Liver (tissue), 8 donors: ENCODE measurements at regions not wholly inside any gene's neighbourhood (a gene's known extent, or its start where the extent isn't known, plus 50 kb on each side); places are given as distances from the start of the nearest gene placed in this dataset.

Experiments used
- DNase-seq: peaks from one replicate; pipeline ENCODE4 v3.0.0-alpha.2; 2017; ENCODE audit warnings: low spot score
- H3K27ac ChIP-seq, 2 donors: one replicate each; pipeline ENCODE4 v1.7.0; 2013; ENCODE audit warnings: inconsistent platforms in 2 of 2, low read length in 2 of 2, control low read depth in 1 of 2, low read depth in 1 of 2, mild to moderate bottlenecking in 1 of 2
- H3K27me3 ChIP-seq, 4 donors: one replicate each; pipeline versions ENCODE4 v1.6.1 to v1.7.0; 2013; ENCODE audit warnings: low read length in 3 of 4, inconsistent platforms in 1 of 4, mild to moderate bottlenecking in 1 of 4, moderate library complexity in 1 of 4; ENCODE audit not compliant: control insufficient read depth in 4 of 4, insufficient read depth in 4 of 4
- H3K36me3 ChIP-seq, 4 donors: one replicate each; pipeline versions ENCODE4 v1.6.1 to v1.7.0; 2013; ENCODE audit warnings: low read length in 3 of 4, mild to moderate bottlenecking in 3 of 4, low read depth in 1 of 4, moderate library complexity in 1 of 4; ENCODE audit not compliant: control insufficient read depth in 4 of 4, insufficient read depth in 3 of 4
- H3K4me1 ChIP-seq, 4 donors: one replicate each; pipeline versions ENCODE4 v1.6.1 to v1.7.0; 2013; ENCODE audit warnings: low read length in 3 of 4, mild to moderate bottlenecking in 3 of 4, moderate library complexity in 1 of 4; ENCODE audit not compliant: control insufficient read depth in 4 of 4, insufficient read depth in 4 of 4
- H3K4me3 ChIP-seq, 3 donors: one replicate each; pipeline versions ENCODE4 v1.6.1 to v1.7.0; 2013; ENCODE audit warnings: low read length in 3 of 3, control low read depth in 1 of 3, low read depth in 1 of 3, mild to moderate bottlenecking in 1 of 3
- H3K9ac ChIP-seq, 2 donors: one replicate each; pipeline ENCODE4 v1.7.0; 2013; ENCODE audit warnings: low read length in 2 of 2, mild to moderate bottlenecking in 2 of 2, moderate library complexity in 2 of 2, control low read depth in 1 of 2, low read depth in 1 of 2
- H3K9me3 ChIP-seq, 4 donors: one replicate each; pipeline versions ENCODE4 v1.6.1 to v1.7.0; 2013; ENCODE audit warnings: low read length in 3 of 4; ENCODE audit not compliant: control insufficient read depth in 4 of 4
- CTCF ChIP-seq: fragments of 150-350 bp; IDR thresholded peaks from 2 replicates; pipeline ENCODE4 v1.5.1; 2017; ENCODE audit warnings: improper control_type of control experiment, low read depth, low read length; ENCODE audit not compliant: missing input control
- EGR1 ChIP-seq, 2 donors: IDR thresholded peaks; 2 replicates each; pipeline ENCODE4 v1.6.1; 2016 to 2018; ENCODE audit warnings: antibody characterized with exemption in 2 of 2, low read depth in 2 of 2
- FOXA2 ChIP-seq: IDR thresholded peaks from 2 replicates; pipeline ENCODE4 v1.6.1; 2016; ENCODE audit warnings: antibody characterized with exemption
- HNF4A ChIP-seq, 2 donors: conservative IDR thresholded peaks; 2 replicates each; pipeline ENCODE4 v1.6.1; 2016; ENCODE audit warnings: antibody characterized with exemption in 2 of 2, mild to moderate bottlenecking in 2 of 2
- HNF4G ChIP-seq: IDR thresholded peaks from 2 replicates; pipeline ENCODE4 v1.6.1; 2016; ENCODE audit warnings: antibody characterized with exemption
- JUND ChIP-seq, 2 donors: IDR thresholded peaks; 2 replicates each; pipeline ENCODE4 v1.6.1; 2016; ENCODE audit warnings: antibody characterized with exemption in 2 of 2
- MAX ChIP-seq: IDR thresholded peaks from 2 replicates; pipeline ENCODE4 v1.6.1; 2016; ENCODE audit warnings: antibody characterized with exemption
- NR2F2 ChIP-seq: IDR thresholded peaks from 2 replicates; pipeline ENCODE4 v1.6.1; 2016; ENCODE audit warnings: antibody characterized with exemption
- RAD21 ChIP-seq, 2 donors: IDR thresholded peaks; 2 replicates each; pipeline ENCODE4 v1.6.1; 2016; ENCODE audit warnings: antibody characterized with exemption in 2 of 2, mild to moderate bottlenecking in 2 of 2
- RXRA ChIP-seq, 2 donors: IDR thresholded peaks; 2 replicates each; pipeline ENCODE4 v1.6.1; 2017 to 2018; ENCODE audit warnings: antibody characterized with exemption in 2 of 2, mild to moderate bottlenecking in 1 of 2
- SP1 ChIP-seq: IDR thresholded peaks from 2 replicates; pipeline ENCODE4 v1.6.1; 2018; ENCODE audit warnings: antibody characterized with exemption, mild to moderate bottlenecking
- YY1 ChIP-seq: IDR thresholded peaks from 2 replicates; pipeline ENCODE4 v1.6.1; 2016; ENCODE audit warnings: antibody characterized with exemption, mild to moderate bottlenecking
- ZBTB33 ChIP-seq: IDR thresholded peaks from 2 replicates; pipeline ENCODE4 v1.6.1; 2016; ENCODE audit warnings: antibody characterized with exemption
- WGBS: extraction: QIAGEN DNeasy Blood & Tissue Kit; methylation state at CpG from one replicate; pipeline ENCODE4 v1.1.7; 2013; 5-methylcytosine and 5-hydroxymethylcytosine counted together
- TF ChIP-seq, protein P1 (sequence below): IDR thresholded peaks from 2 replicates; pipeline ENCODE4 v1.6.1; 2016; ENCODE audit warnings: antibody characterized with exemption
- TF ChIP-seq, protein P2 (sequence below): IDR thresholded peaks from 2 replicates; pipeline ENCODE4 v1.6.1; 2016; ENCODE audit warnings: antibody characterized with exemption, mild to moderate bottlenecking
- donor health status: healthy.
- donor health status: healthy.
- donor health status: healthy.
- donor health status: healthy.
- donor health status: healthy.

- H3K36me3 ChIP-seq = no peaks in the 10 kb centered on the region
- peaks cover 0 to 3% (median 0%) of the 10 kb centered on the region in 4 donors for H3K9me3 ChIP-seq
- DNase-seq = no peak
- H3K4me3 ChIP-seq = no peak overlapping the region
- TF ChIP-seq NR2F2 = no peak
- no peak for TF ChIP-seq CTCF
- TF ChIP-seq RAD21 (IDR thresholded peaks at IDR 0.05) = no peak
- TF ChIP-seq HNF4A (conservative IDR thresholded peaks at IDR 0.05) = no peak
- TF ChIP-seq SP1 = no peak
- TF ChIP-seq HNF4G = no peak
- TF ChIP-seq ZBTB33 = no peak
- TF ChIP-seq, protein P1, sequence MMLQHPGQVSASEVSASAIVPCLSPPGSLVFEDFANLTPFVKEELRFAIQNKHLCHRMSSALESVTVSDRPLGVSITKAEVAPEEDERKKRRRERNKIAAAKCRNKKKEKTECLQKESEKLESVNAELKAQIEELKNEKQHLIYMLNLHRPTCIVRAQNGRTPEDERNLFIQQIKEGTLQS = no peak
- TF ChIP-seq MAX = no peak
- TF ChIP-seq RXRA (IDR thresholded peaks at IDR 0.05) = no peak
- no peak overlapping the region for H3K9ac ChIP-seq
- no peak overlapping the region for H3K27ac ChIP-seq
- peaks cover 0 to 10% (median 5%) of the 10 kb centered on the region in 4 donors for H3K4me1 ChIP-seq
- H3K27me3 ChIP-seq = no peaks in the 10 kb centered on the region
- 86% methylated on average over 2 of the region's 2 CpGs for WGBS
Observed at GRCh38 chr16:79966226-79966625, 365.7 kb upstream of the MAF start.

DNA sequence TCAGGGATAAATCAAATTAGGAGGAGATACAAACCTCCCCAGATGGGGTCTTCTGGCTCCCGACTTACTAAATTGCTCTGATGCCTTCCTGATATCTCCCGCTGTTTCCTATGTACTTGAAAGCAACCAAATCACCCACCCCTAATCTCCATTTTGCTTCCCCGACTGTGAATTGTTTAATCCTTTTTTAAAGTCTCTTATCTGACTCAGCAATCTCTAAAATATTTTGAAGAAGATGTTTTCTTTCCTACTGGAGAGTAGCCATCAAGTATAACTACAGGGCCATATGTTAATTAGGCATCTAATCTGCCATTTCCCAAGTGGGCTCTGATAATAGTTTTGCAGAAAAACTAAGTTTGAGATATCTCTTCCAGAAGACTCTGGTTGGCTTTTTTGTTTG is 365.2 kb upstream of the MAF start:
- TF ChIP-seq YY1 (no peak), FOXA2 (no peak), ZBTB33 (no peak), HNF4G (no peak), JUND (IDR thresholded peaks at IDR 0.05) (no peak), HNF4A (conservative IDR thresholded peaks at IDR 0.05) (no peak), RXRA (IDR thresholded peaks at IDR 0.05) (no peak), RAD21 (IDR thresholded peaks at IDR 0.05) (no peak), EGR1 (IDR thresholded peaks at IDR 0.05; ENCODE audit: low read depth in 2 of 2) (no peak), CTCF (no peak), MAX (no peak), NR2F2 (no peak)
- TF ChIP-seq, protein P1 = no peak
- TF ChIP-seq, protein P2, sequence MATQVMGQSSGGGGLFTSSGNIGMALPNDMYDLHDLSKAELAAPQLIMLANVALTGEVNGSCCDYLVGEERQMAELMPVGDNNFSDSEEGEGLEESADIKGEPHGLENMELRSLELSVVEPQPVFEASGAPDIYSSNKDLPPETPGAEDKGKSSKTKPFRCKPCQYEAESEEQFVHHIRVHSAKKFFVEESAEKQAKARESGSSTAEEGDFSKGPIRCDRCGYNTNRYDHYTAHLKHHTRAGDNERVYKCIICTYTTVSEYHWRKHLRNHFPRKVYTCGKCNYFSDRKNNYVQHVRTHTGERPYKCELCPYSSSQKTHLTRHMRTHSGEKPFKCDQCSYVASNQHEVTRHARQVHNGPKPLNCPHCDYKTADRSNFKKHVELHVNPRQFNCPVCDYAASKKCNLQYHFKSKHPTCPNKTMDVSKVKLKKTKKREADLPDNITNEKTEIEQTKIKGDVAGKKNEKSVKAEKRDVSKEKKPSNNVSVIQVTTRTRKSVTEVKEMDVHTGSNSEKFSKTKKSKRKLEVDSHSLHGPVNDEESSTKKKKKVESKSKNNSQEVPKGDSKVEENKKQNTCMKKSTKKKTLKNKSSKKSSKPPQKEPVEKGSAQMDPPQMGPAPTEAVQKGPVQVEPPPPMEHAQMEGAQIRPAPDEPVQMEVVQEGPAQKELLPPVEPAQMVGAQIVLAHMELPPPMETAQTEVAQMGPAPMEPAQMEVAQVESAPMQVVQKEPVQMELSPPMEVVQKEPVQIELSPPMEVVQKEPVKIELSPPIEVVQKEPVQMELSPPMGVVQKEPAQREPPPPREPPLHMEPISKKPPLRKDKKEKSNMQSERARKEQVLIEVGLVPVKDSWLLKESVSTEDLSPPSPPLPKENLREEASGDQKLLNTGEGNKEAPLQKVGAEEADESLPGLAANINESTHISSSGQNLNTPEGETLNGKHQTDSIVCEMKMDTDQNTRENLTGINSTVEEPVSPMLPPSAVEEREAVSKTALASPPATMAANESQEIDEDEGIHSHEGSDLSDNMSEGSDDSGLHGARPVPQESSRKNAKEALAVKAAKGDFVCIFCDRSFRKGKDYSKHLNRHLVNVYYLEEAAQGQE = no peak
- Histone ChIP-seq H3K9ac (no peak overlapping the region), H3K9me3 (peaks cover 0 to 3% (median 0%) of the 10 kb centered on the region in 4 donors), H3K27ac (no peak overlapping the region), H3K4me3 (no peak overlapping the region), H3K36me3 (no peaks in the 10 kb centered on the region), H3K4me1 (peaks cover 0 to 7% (median 4%) of the 10 kb centered on the region in 4 donors), H3K27me3 (no peaks in the 10 kb centered on the region)
- 74% methylated on average over 3 of the region's 3 CpGs for WGBS
- no peak for DNase-seq
